ENCODE measurements at regions not wholly inside any gene's neighbourhood (a gene's known extent, or its start where the extent isn't known, plus 50 kb on each side); places are given as distances from the start of the nearest gene placed in this dataset.

DNA sequence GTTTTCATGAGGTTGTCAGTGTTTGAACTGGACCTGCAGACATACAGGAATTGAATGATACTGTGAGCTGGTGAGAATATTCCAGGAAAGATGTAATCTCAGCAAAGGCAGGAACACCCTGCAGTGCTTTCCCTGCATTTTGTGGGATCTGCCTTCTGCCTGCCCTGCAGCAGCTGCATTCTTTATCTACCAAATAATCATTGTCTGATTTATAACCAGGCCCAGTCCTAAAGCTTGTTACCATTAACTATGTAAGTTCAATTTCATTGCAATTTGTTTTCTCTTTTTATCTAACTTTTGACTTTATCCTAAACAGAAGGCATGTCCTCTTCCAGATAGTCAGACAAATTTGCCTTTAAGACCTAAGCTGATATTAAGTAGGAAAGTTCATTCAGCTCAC, 99.8 kb upstream of the NOCT start:
- no TSS peak for BruUV-seq (replicated peaks)
- POLR2A ChIA-PET = no interaction called here
- Histone ChIP-seq H3K4me2 (ENCODE audit: insufficient read depth, low read length) (no peak overlapping the region), H3K27me3 (ENCODE audit: control insufficient read depth in 2 of 2, insufficient read depth in 2 of 2, low read length in 2 of 2) (no peaks in the 10 kb centered on the region), H3K4me1 (ENCODE audit: control insufficient read depth, extremely low read depth, insufficient read depth, low read length) (peaks cover 8% of the 10 kb centered on the region), H3K36me3 (ENCODE audit: control insufficient read depth in 2 of 2, extremely low read depth in 1 of 2, insufficient read depth in 2 of 2, low read length in 2 of 2) (no peaks in the 10 kb centered on the region), H3K9me1 (replicated peaks; ENCODE audit: control insufficient read depth, extremely low read depth, insufficient read depth, low read length) (no peaks in the 10 kb centered on the region), H2AFZ (ENCODE audit: low read depth, low read length) (no peak overlapping the region), H3K4me3 (replicated peaks in 1 of 3; ENCODE audit: insufficient read depth in 1 of 3, low read depth in 1 of 3, low read length in 3 of 3) (no peak overlapping the region), H3K9me3 (replicated peaks; ENCODE audit: control insufficient read depth, insufficient read depth, low read length) (no peaks in the 10 kb centered on the region), H3K27ac (ENCODE audit: insufficient read depth, low read depth, low read length) (no peak overlapping the region), H4K20me1 (replicated peaks; ENCODE audit: control insufficient read depth, extremely low read depth, insufficient read depth, low read length) (no peaks in the 10 kb centered on the region), H3K9ac (replicated peaks; ENCODE audit: extremely low read depth, insufficient read depth, low read length) (no peak overlapping the region), H3K79me2 (ENCODE audit: control insufficient read depth, insufficient read depth, low read length) (no peaks in the 10 kb centered on the region)
- CTCF ChIA-PET = interaction anchor here (1.0 to 2.8 kb wide), 3 partner anchors 22 to 44 kb away, joined by 5 to 17 read pairs (median 7); no protein-coding TSS in a partner anchor
- dilution Hi-C loops (cut with MboI; ENCODE audit: extremely low pct_ligation_motif_present, low sequenced_read_pairs) = no loop called here
- TF ChIP-seq EZH2 (IDR thresholded peaks at IDR 0.05; ENCODE audit: borderline replicate concordance, low read depth, low read length, severe bottlenecking) (no peak), MYC (IDR thresholded peaks at IDR 0.05; ENCODE audit: low read depth, low read length) (no peak), POLR2A (IDR thresholded peaks at IDR 0.05; ENCODE audit: low read depth, low read length) (no peak), JUN (IDR thresholded peaks at IDR 0.05; ENCODE audit: borderline replicate concordance, insufficient read depth, insufficient read length, low read depth) (no peak)
- TF ChIP-seq, protein P1, sequence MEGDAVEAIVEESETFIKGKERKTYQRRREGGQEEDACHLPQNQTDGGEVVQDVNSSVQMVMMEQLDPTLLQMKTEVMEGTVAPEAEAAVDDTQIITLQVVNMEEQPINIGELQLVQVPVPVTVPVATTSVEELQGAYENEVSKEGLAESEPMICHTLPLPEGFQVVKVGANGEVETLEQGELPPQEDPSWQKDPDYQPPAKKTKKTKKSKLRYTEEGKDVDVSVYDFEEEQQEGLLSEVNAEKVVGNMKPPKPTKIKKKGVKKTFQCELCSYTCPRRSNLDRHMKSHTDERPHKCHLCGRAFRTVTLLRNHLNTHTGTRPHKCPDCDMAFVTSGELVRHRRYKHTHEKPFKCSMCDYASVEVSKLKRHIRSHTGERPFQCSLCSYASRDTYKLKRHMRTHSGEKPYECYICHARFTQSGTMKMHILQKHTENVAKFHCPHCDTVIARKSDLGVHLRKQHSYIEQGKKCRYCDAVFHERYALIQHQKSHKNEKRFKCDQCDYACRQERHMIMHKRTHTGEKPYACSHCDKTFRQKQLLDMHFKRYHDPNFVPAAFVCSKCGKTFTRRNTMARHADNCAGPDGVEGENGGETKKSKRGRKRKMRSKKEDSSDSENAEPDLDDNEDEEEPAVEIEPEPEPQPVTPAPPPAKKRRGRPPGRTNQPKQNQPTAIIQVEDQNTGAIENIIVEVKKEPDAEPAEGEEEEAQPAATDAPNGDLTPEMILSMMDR (IDR thresholded peaks at IDR 0.05; ENCODE audit: extremely low read depth in 1 of 2, insufficient read depth in 1 of 2, low read depth in 1 of 2, low read length in 2 of 2) = no peak
- DNase-seq (ENCODE audit: low read depth, low spot score) (no peak), FAIRE-seq (no peak)
- intact Hi-C loops (cut with micrococcal nuclease) = loop anchor here (5.0 to 10.0 kb wide), 2 partner anchors 393 to 881 kb away; no protein-coding TSS in a partner anchor

DNA sequence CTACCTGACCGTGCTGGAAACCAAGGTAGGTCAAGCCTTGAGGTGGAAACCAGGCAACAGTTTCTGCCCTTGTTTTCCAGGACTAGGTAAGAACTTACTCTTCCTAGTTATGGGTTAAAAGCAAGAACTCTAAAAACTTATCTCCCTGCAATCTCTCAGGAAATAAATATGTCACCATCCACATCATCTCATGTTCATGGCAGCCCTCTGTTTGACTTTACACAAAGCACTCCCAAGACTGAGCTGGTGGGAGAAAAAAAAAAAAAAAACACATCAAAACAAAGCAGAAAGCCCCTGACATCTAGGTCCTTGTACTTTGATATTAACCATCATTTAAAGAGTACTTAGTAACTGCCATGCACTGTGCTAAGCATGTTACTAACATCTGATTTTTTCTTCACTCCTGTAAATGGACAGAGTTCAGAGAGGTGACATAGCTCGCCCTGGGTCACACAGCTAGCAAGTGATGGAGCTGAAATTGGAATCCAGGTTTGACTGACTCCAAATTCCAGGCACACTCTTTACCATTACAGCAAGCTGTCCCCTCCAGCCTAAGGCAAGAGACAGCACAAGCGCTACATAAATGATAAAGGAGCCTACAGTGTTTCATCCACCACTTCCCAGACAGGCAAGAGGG, 102.8 kb upstream of the NOCT start:
- Histone ChIP-seq H3K36me3 (ENCODE audit: control insufficient read depth in 2 of 2, extremely low read depth in 1 of 2, insufficient read depth in 2 of 2, low read length in 2 of 2) (no peaks in the 10 kb centered on the region), H4K20me1 (replicated peaks; ENCODE audit: control insufficient read depth, extremely low read depth, insufficient read depth, low read length) (no peaks in the 10 kb centered on the region), H3K9ac (replicated peaks; ENCODE audit: extremely low read depth, insufficient read depth, low read length) (no peak overlapping the region), H3K27me3 (ENCODE audit: control insufficient read depth in 2 of 2, insufficient read depth in 2 of 2, low read length in 2 of 2) (no peaks in the 10 kb centered on the region), H3K9me3 (replicated peaks; ENCODE audit: control insufficient read depth, insufficient read depth, low read length) (no peaks in the 10 kb centered on the region), H3K4me3 (replicated peaks in 1 of 3; ENCODE audit: insufficient read depth in 1 of 3, low read depth in 1 of 3, low read length in 3 of 3) (no peak overlapping the region), H3K4me1 (ENCODE audit: control insufficient read depth, extremely low read depth, insufficient read depth, low read length) (peaks cover 16% of the 10 kb centered on the region), H3K4me2 (ENCODE audit: insufficient read depth, low read length) (no peak overlapping the region), H3K9me1 (replicated peaks; ENCODE audit: control insufficient read depth, extremely low read depth, insufficient read depth, low read length) (no peaks in the 10 kb centered on the region), H2AFZ (ENCODE audit: low read depth, low read length) (no peak overlapping the region), H3K79me2 (ENCODE audit: control insufficient read depth, insufficient read depth, low read length) (no peaks in the 10 kb centered on the region), H3K27ac (ENCODE audit: insufficient read depth, low read depth, low read length) (no peak overlapping the region)
- no TSS peak for BruUV-seq (replicated peaks)
- ChIA-PET CTCF (interaction anchor here (3.3 kb wide), 1 partner anchor 42 kb away, joined by 19 read pairs; no protein-coding TSS in a partner anchor), POLR2A (no interaction called here)
- DNase-seq (ENCODE audit: low read depth, low spot score) (peak; percentile 27), FAIRE-seq (peak; percentile 28)
- TF ChIP-seq FOS (IDR thresholded peaks at IDR 0.05; ENCODE audit: borderline replicate concordance, insufficient read depth, low read length) (no peak), POLR2A (IDR thresholded peaks at IDR 0.05; ENCODE audit: low read depth, low read length) (no peak), GATA2 (IDR thresholded peaks at IDR 0.05; ENCODE audit: insufficient read depth, insufficient read length, low read depth, low read length) (peak; percentile 33)
- dilution Hi-C loops (cut with MboI; ENCODE audit: extremely low pct_ligation_motif_present, low sequenced_read_pairs) = no loop called here
- intact Hi-C loops (cut with micrococcal nuclease) = loop anchor here (5.0 to 10.0 kb wide), 3 partner anchors 736 to 878 kb away; no protein-coding TSS in a partner anchor
